ENCODE measurements at regions not wholly inside any gene's neighbourhood (a gene's known extent, or its start where the extent isn't known, plus 50 kb on each side); places are given as distances from the start of the nearest gene placed in this dataset.

- ATAC-seq = no peak
- no peak overlapping the region for H3K4me3 ChIP-seq
- TF ChIP-seq, protein P1, sequence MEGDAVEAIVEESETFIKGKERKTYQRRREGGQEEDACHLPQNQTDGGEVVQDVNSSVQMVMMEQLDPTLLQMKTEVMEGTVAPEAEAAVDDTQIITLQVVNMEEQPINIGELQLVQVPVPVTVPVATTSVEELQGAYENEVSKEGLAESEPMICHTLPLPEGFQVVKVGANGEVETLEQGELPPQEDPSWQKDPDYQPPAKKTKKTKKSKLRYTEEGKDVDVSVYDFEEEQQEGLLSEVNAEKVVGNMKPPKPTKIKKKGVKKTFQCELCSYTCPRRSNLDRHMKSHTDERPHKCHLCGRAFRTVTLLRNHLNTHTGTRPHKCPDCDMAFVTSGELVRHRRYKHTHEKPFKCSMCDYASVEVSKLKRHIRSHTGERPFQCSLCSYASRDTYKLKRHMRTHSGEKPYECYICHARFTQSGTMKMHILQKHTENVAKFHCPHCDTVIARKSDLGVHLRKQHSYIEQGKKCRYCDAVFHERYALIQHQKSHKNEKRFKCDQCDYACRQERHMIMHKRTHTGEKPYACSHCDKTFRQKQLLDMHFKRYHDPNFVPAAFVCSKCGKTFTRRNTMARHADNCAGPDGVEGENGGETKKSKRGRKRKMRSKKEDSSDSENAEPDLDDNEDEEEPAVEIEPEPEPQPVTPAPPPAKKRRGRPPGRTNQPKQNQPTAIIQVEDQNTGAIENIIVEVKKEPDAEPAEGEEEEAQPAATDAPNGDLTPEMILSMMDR (IDR thresholded peaks at IDR 0.05) = no peak
- DNase-seq = no peak
- H3K4me1 ChIP-seq = no peaks in the 10 kb centered on the region
- H3K9me3 ChIP-seq = no peaks in the 10 kb centered on the region
- no peaks in the 10 kb centered on the region for H3K27me3 ChIP-seq (ENCODE audit: insufficient read depth in 3 of 3, low read length in 2 of 3)
- H3K36me3 ChIP-seq (ENCODE audit: insufficient read depth in 1 of 2, low read depth in 1 of 2) = no peaks in the 10 kb centered on the region
- no peak overlapping the region for H3K27ac ChIP-seq
- WGBS, 3 donors = 88 to 92% (median 89%) methylated on average over 2 of the region's 2 CpGs
- intact Hi-C loops (cut with DNase I) = no loop called here
Observed at GRCh38 chr4:24650849-24651640, 66.7 kb upstream of the DHX15 start.

GRCh38 chr4:24655326-24655725 is 71.0 kb upstream of the DHX15 start:
- intact Hi-C loops (cut with DNase I) = no loop called here
- no peak overlapping the region for H3K27ac ChIP-seq
- H3K36me3 ChIP-seq (ENCODE audit: insufficient read depth in 1 of 2, low read depth in 1 of 2) = no peaks in the 10 kb centered on the region
- WGBS, 3 donors = 76 to 80% (median 78%) methylated on average over 3 of the region's 3 CpGs
- TF ChIP-seq, protein P1 (IDR thresholded peaks at IDR 0.05) = no peak
- no peak overlapping the region for H3K4me3 ChIP-seq
- no peak for ATAC-seq
- no peaks in the 10 kb centered on the region for H3K9me3 ChIP-seq
- no peak for DNase-seq
- no peaks in the 10 kb centered on the region for H3K27me3 ChIP-seq (ENCODE audit: insufficient read depth in 3 of 3, low read length in 2 of 3)
- H3K4me1 ChIP-seq = peaks cover 5% of the 10 kb centered on the region

GRCh38 chr4:24655971-24656370 is 71.6 kb upstream of the DHX15 start:
- WGBS, 3 donors = 45 to 70% (median 53%) methylated on average over 4 of the region's 4 CpGs
- ATAC-seq = no peak

DNA sequence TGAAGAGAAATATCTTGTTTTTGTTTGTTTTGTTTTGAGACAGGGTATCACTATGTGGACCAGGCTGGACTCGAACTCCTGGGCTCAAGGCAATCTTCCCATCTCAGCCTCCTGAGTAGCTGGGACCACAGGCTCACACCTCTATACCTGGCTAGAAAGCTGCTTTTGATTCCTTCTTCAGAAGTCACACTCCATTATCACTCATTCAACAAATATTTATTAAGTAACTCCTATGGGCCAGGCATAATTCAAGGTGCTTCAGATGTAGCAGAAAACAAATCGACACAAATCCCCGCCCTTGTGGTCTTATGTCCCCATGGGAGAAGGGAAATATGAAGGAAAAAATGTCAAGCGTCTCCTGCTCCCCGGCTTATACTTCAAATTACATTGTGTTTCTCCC is 72.6 kb upstream of the DHX15 start:
- no peak overlapping the region for H3K27ac ChIP-seq
- peaks cover 5% of the 10 kb centered on the region for H3K4me1 ChIP-seq
- 84 to 93% (median 89%) methylated on average over 5 of the region's 5 CpGs for WGBS, 3 donors
- no peak for ATAC-seq
- H3K36me3 ChIP-seq (ENCODE audit: insufficient read depth in 1 of 2, low read depth in 1 of 2) = no peaks in the 10 kb centered on the region
- no peak overlapping the region for H3K4me3 ChIP-seq
- no peaks in the 10 kb centered on the region for H3K27me3 ChIP-seq (ENCODE audit: insufficient read depth in 3 of 3, low read length in 2 of 3)
- H3K9me3 ChIP-seq = no peaks in the 10 kb centered on the region
- DNase-seq = no peak
- TF ChIP-seq, protein P1 (IDR thresholded peaks at IDR 0.05) = no peak
- intact Hi-C loops (cut with DNase I) = no loop called here

More at GRCh38 chr4:24655971-24656370, 71.6 kb upstream of the DHX15 start:
- intact Hi-C loops (cut with DNase I) = no loop called here
- H3K27ac ChIP-seq = no peak overlapping the region
- peaks cover 5% of the 10 kb centered on the region for H3K4me1 ChIP-seq
- no peak for DNase-seq
- no peaks in the 10 kb centered on the region for H3K27me3 ChIP-seq (ENCODE audit: insufficient read depth in 3 of 3, low read length in 2 of 3)
- TF ChIP-seq, protein P1 (IDR thresholded peaks at IDR 0.05) = no peak
- no peaks in the 10 kb centered on the region for H3K36me3 ChIP-seq (ENCODE audit: insufficient read depth in 1 of 2, low read depth in 1 of 2)
- no peaks in the 10 kb centered on the region for H3K9me3 ChIP-seq
- no peak overlapping the region for H3K4me3 ChIP-seq
